Osteocyte (in vitro differentiated cells): ENCODE measurements at regions not wholly inside any gene's neighbourhood (a gene's known extent, or its start where the extent isn't known, plus 50 kb on each side); places are given as distances from the start of the nearest gene placed in this dataset.

ENCODE experiments used
- DNase-seq: peaks from one replicate; pipeline ENCODE4 v3.0.0; 2021; ENCODE audit warnings: mixed read lengths; ENCODE audit not compliant: unreplicated experiment; ENCODE audit errors: extremely low spot score
- H3K27ac Mint-ChIP-seq: one replicate; pipeline ENCODE4 v1.8.0; 2021; ENCODE audit warnings: mild to moderate bottlenecking, mixed read lengths; ENCODE audit not compliant: unreplicated experiment
- H3K27me3 Mint-ChIP-seq: one replicate; pipeline ENCODE4 v1.8.0; 2021; ENCODE audit warnings: mixed read lengths; ENCODE audit not compliant: unreplicated experiment
- H3K36me3 Mint-ChIP-seq: one replicate; pipeline ENCODE4 v1.8.0; 2021; ENCODE audit warnings: mixed read lengths; ENCODE audit not compliant: unreplicated experiment
- H3K4me1 Mint-ChIP-seq: one replicate; pipeline ENCODE4 v1.8.0; 2021; ENCODE audit warnings: mixed read lengths; ENCODE audit not compliant: unreplicated experiment
- H3K4me3 Mint-ChIP-seq: one replicate; pipeline ENCODE4 v1.8.0; 2021; ENCODE audit warnings: mild to moderate bottlenecking, moderate library complexity, mixed read lengths; ENCODE audit not compliant: unreplicated experiment
- H3K9me3 Mint-ChIP-seq: one replicate; pipeline ENCODE4 v1.8.0; 2021; ENCODE audit warnings: mixed read lengths; ENCODE audit not compliant: unreplicated experiment
- TF ChIP-seq, protein P1 (sequence below): fragments of 200-600 bp; sonication (generic); IDR thresholded peaks from 2 replicates; pipeline ENCODE4 v1.5.0; 2021; ENCODE audit warnings: antibody characterized with exemption, mild to moderate bottlenecking, moderate library complexity

GRCh38 chr7:110076194-110076593, 1014.7 kb upstream of the LRRN3 start:
- no peaks in the 10 kb centered on the region for H3K36me3 Mint-ChIP-seq
- TF ChIP-seq, protein P1, sequence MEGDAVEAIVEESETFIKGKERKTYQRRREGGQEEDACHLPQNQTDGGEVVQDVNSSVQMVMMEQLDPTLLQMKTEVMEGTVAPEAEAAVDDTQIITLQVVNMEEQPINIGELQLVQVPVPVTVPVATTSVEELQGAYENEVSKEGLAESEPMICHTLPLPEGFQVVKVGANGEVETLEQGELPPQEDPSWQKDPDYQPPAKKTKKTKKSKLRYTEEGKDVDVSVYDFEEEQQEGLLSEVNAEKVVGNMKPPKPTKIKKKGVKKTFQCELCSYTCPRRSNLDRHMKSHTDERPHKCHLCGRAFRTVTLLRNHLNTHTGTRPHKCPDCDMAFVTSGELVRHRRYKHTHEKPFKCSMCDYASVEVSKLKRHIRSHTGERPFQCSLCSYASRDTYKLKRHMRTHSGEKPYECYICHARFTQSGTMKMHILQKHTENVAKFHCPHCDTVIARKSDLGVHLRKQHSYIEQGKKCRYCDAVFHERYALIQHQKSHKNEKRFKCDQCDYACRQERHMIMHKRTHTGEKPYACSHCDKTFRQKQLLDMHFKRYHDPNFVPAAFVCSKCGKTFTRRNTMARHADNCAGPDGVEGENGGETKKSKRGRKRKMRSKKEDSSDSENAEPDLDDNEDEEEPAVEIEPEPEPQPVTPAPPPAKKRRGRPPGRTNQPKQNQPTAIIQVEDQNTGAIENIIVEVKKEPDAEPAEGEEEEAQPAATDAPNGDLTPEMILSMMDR, result no peak

GRCh38 chr7:110084181-110084807, 1006.6 kb upstream of the LRRN3 start:
- H3K36me3 Mint-ChIP-seq, result no peaks in the 10 kb centered on the region
- H3K4me3 Mint-ChIP-seq, result no peak overlapping the region
- no peak overlapping the region for H3K27ac Mint-ChIP-seq
- no peaks in the 10 kb centered on the region for H3K4me1 Mint-ChIP-seq
- no peak for DNase-seq
- peaks cover 4% of the 10 kb centered on the region for H3K27me3 Mint-ChIP-seq
- TF ChIP-seq, protein P1, result no peak
- H3K9me3 Mint-ChIP-seq, result peaks cover 4% of the 10 kb centered on the region

More at GRCh38 chr7:110076194-110076593, 1014.7 kb upstream of the LRRN3 start:
- H3K4me3 Mint-ChIP-seq, result no peak overlapping the region
- H3K9me3 Mint-ChIP-seq, result peaks cover 17% of the 10 kb centered on the region
- DNase-seq, result no peak
- H3K27me3 Mint-ChIP-seq, result no peaks in the 10 kb centered on the region
- no peak overlapping the region for H3K27ac Mint-ChIP-seq
- H3K4me1 Mint-ChIP-seq, result no peaks in the 10 kb centered on the region

GRCh38 chr7:110090110-110090820, 1000.7 kb upstream of the LRRN3 start:
- Mint-ChIP-seq H3K9me3 (no peaks in the 10 kb centered on the region), H3K27me3 (peaks cover 4% of the 10 kb centered on the region), H3K27ac (no peak overlapping the region), H3K4me1 (no peaks in the 10 kb centered on the region), H3K36me3 (no peaks in the 10 kb centered on the region), H3K4me3 (no peak overlapping the region)
- no peak for DNase-seq
- TF ChIP-seq, protein P1, result peak; percentile 66

DNA sequence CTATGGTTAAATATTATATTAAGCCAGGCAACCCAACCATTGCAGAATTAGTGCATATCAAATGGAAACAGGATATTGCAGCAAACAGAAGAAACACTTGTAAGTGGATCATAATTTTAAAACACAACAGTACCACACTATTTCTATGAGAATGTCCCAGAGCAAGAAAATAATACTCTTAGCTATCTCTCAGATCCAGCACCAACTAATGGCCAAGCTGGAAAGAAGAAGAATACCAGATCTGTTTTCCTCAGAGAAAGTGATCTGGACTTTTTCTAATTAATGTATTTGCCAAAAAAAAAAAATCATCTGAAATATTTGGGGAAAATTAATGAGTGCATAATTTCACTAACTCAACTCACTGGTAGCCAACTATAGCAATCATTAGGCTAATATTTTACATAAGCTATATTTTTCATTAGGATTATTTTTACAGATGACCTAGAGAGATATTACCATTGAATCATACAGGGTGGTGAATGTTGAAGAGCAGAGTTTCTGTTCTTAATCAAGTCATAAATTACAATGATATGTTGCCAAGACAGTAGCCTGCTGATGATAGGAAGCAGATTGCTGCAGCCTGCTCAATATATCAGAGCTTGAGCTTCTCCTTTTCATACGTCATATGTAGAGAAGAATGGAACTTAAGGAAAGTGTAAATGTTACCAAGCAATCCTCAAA, 995.4 kb upstream of the LRRN3 start:
- H3K4me1 Mint-ChIP-seq, result no peaks in the 10 kb centered on the region
- TF ChIP-seq, protein P1, result no peak
- H3K27ac Mint-ChIP-seq, result no peak overlapping the region
- peaks cover 8% of the 10 kb centered on the region for H3K9me3 Mint-ChIP-seq
- no peaks in the 10 kb centered on the region for H3K27me3 Mint-ChIP-seq
- no peak for DNase-seq
- no peaks in the 10 kb centered on the region for H3K36me3 Mint-ChIP-seq
- no peak overlapping the region for H3K4me3 Mint-ChIP-seq

- no peak overlapping the region for H3K4me3 Mint-ChIP-seq
- H3K27ac Mint-ChIP-seq, result no peak overlapping the region
- H3K36me3 Mint-ChIP-seq, result no peaks in the 10 kb centered on the region
- TF ChIP-seq, protein P1, result no peak
- H3K4me1 Mint-ChIP-seq, result no peaks in the 10 kb centered on the region
- H3K9me3 Mint-ChIP-seq, result peaks cover 9% of the 10 kb centered on the region
- no peak for DNase-seq
- H3K27me3 Mint-ChIP-seq, result no peaks in the 10 kb centered on the region
Observed at GRCh38 chr7:110104243-110104642, 986.7 kb upstream of the LRRN3 start.
